ENCODE measurements at regions not wholly inside any gene's neighbourhood (a gene's known extent, or its start where the extent isn't known, plus 50 kb on each side); places are given as distances from the start of the nearest gene placed in this dataset.

GRCh38 chr5:26321278-26321677 lies 717.1 kb downstream of the CDH9 start:
- Histone ChIP-seq H3K36me3 (ENCODE audit: insufficient read depth, low read length) (no peaks in the 10 kb centered on the region), H3K9ac (ENCODE audit: low read length) (no peak overlapping the region), H3K4me1 (ENCODE audit: insufficient read depth, low read length) (no peaks in the 10 kb centered on the region), H4K20me1 (ENCODE audit: insufficient read depth, low read length) (no peaks in the 10 kb centered on the region), H3K9me3 (ENCODE audit: insufficient read depth, low read depth, low read length) (peaks cover 5% of the 10 kb centered on the region), H3K4me3 (ENCODE audit: insufficient read depth, low read depth, low read length) (no peak overlapping the region), H3K4me2 (ENCODE audit: low read length) (no peak overlapping the region), H2AFZ (ENCODE audit: low read depth, low read length) (no peak overlapping the region), H3K79me2 (ENCODE audit: insufficient read depth, low read length) (no peaks in the 10 kb centered on the region), H3K27me3 (ENCODE audit: insufficient read depth, low read length) (no peaks in the 10 kb centered on the region), H3K27ac (ENCODE audit: low read depth, low read length) (no peak overlapping the region)
- peaks cover 2% of the 10 kb centered on the region for H3K27me3 Mint-ChIP-seq (ENCODE audit: low read depth, unreplicated experiment)
- H3K27ac Mint-ChIP-seq (ENCODE audit: unreplicated experiment): no peak overlapping the region
- H3K4me1 Mint-ChIP-seq (ENCODE audit: low read depth, unreplicated experiment): no peaks in the 10 kb centered on the region
- H3K36me3 Mint-ChIP-seq (ENCODE audit: low read depth, unreplicated experiment): no peaks in the 10 kb centered on the region
- TF ChIP-seq EZH2 (IDR thresholded peaks at IDR 0.05; ENCODE audit: insufficient read depth, low read length) (no peak), CTCF (IDR thresholded peaks at IDR 0.05; ENCODE audit: insufficient read depth, low read depth, low read length) (no peak)
- H3K4me3 Mint-ChIP-seq (ENCODE audit: unreplicated experiment): no peak overlapping the region
- FAIRE-seq: no peak
- H3K9me3 Mint-ChIP-seq (ENCODE audit: unreplicated experiment): no peaks in the 10 kb centered on the region
- no peak for DNase-seq (ENCODE audit: low read depth)

GRCh38 chr5:26310415-26310814 lies 728.0 kb downstream of the CDH9 start:
- no peak for FAIRE-seq
- Histone ChIP-seq H3K4me1 (ENCODE audit: insufficient read depth, low read length) (no peaks in the 10 kb centered on the region), H4K20me1 (ENCODE audit: insufficient read depth, low read length) (no peaks in the 10 kb centered on the region)

More at GRCh38 chr5:26310415-26310814, 728.0 kb downstream of the CDH9 start:
- TF ChIP-seq EZH2 (IDR thresholded peaks at IDR 0.05; ENCODE audit: insufficient read depth, low read length): no peak
- no peak for TF ChIP-seq CTCF (IDR thresholded peaks at IDR 0.05; ENCODE audit: insufficient read depth, low read depth, low read length)
- H3K4me2 ChIP-seq (ENCODE audit: low read length): no peak overlapping the region
- DNase-seq (ENCODE audit: low read depth): no peak
- H3K9me3 ChIP-seq (ENCODE audit: insufficient read depth, low read depth, low read length): no peaks in the 10 kb centered on the region
- H3K4me1 Mint-ChIP-seq (ENCODE audit: low read depth, unreplicated experiment): no peaks in the 10 kb centered on the region
- H3K36me3 Mint-ChIP-seq (ENCODE audit: low read depth, unreplicated experiment): no peaks in the 10 kb centered on the region
- H3K36me3 ChIP-seq (ENCODE audit: insufficient read depth, low read length): no peaks in the 10 kb centered on the region
- H2AFZ ChIP-seq (ENCODE audit: low read depth, low read length): no peak overlapping the region
- H3K27me3 Mint-ChIP-seq (ENCODE audit: low read depth, unreplicated experiment): no peaks in the 10 kb centered on the region
- no peak overlapping the region for H3K4me3 ChIP-seq (ENCODE audit: insufficient read depth, low read depth, low read length)
- no peaks in the 10 kb centered on the region for H3K27me3 ChIP-seq (ENCODE audit: insufficient read depth, low read length)
- H3K9ac ChIP-seq (ENCODE audit: low read length): no peak overlapping the region
- H3K27ac Mint-ChIP-seq (ENCODE audit: unreplicated experiment): no peak overlapping the region
- H3K4me3 Mint-ChIP-seq (ENCODE audit: unreplicated experiment): no peak overlapping the region
- H3K9me3 Mint-ChIP-seq (ENCODE audit: unreplicated experiment): peaks cover 4% of the 10 kb centered on the region
- no peak overlapping the region for H3K27ac ChIP-seq (ENCODE audit: low read depth, low read length)
- H3K79me2 ChIP-seq (ENCODE audit: insufficient read depth, low read length): no peaks in the 10 kb centered on the region

Data from astrocyte (in vitro differentiated cells and primary cell).